Endothelial cell of umbilical vein (primary cell): ENCODE measurements at regions not wholly inside any gene's neighbourhood (a gene's known extent, or its start where the extent isn't known, plus 50 kb on each side); places are given as distances from the start of the nearest gene placed in this dataset.

Source experiments
- BruUV-seq: library from RNA; stranded (reverse); fragments of 400-500 nt; replicated peaks from 2 replicates; lab custom pipeline; 2021; lab: Mats Ljungman, UMichigan
- CTCF ChIA-PET: fragments of 300-600, 350-600 bp; sonication (Branson Sonifier 250); formaldehyde crosslinking; loops from one replicate; lab custom pipeline; 2021; ENCODE audit warnings: antibody characterized with exemption, inconsistent platforms; lab: Charles Lee
- POLR2A ChIA-PET: fragments of 300-600, 350-600 bp; sonication (Branson Sonifier 250); formaldehyde crosslinking; loops from one replicate; lab custom pipeline; 2021; ENCODE audit warnings: antibody characterized with exemption, inconsistent platforms; lab: Charles Lee
- DNase-seq: peaks from one replicate; pipeline ENCODE4 v3.0.0-alpha.2; 2011; ENCODE audit warnings: low read depth, low spot score
- FAIRE-seq: peaks from 2 replicates; lab custom pipeline; 2011; peaks lifted over from hg19 to GRCh38; lab: Jason Lieb, UNC
- H2AFZ ChIP-seq: 2 replicates; pipeline ENCODE4 v1.6.0; 2012; ENCODE audit warnings: low read depth, low read length, control low read depth, inconsistent platforms
- H3K27ac ChIP-seq: 2 replicates; pipeline ENCODE4 v1.5.1; 2011; ENCODE audit warnings: low read depth, mild to moderate bottlenecking, control low read depth, low read length, moderate library complexity; ENCODE audit not compliant: insufficient read depth
- H3K27me3 ChIP-seq, 2 experiments: 2 replicates each; pipeline versions ENCODE4 v1.6.0 to v1.6.1; 2011; ENCODE audit warnings: low read length in 2 of 2, mixed read lengths in 1 of 2; ENCODE audit not compliant: control insufficient read depth in 2 of 2, insufficient read depth in 2 of 2
- H3K36me3 ChIP-seq, 2 experiments: 2 replicates in 1 of 2; 3 replicates in 1 of 2; pipeline ENCODE4 v1.5.1; 2011; ENCODE audit warnings: low read length in 2 of 2, mild to moderate bottlenecking in 1 of 2, moderate library complexity in 1 of 2; ENCODE audit not compliant: control insufficient read depth in 2 of 2, insufficient read depth in 2 of 2; ENCODE audit errors: extremely low read depth in 1 of 2
- H3K4me1 ChIP-seq: 3 replicates; pipeline ENCODE4 v1.5.1; 2011; ENCODE audit warnings: mild to moderate bottlenecking, low read length; ENCODE audit not compliant: control insufficient read depth, insufficient read depth; ENCODE audit errors: extremely low read depth
- H3K4me2 ChIP-seq: 2 replicates; pipeline ENCODE4 v1.6.1; 2011; ENCODE audit warnings: low read length, control low read depth, mixed read lengths; ENCODE audit not compliant: insufficient read depth
- H3K4me3 ChIP-seq, 3 experiments: fragments of 200-600 bp in 1 of 3; sonication (generic), shearing (Covaris generic) in 1 of 3; replicated peaks in 1 of 3; 2 replicates each; pipeline ENCODE4 v1.5.1; 2011 to 2016; ENCODE audit warnings: control low read depth in 3 of 3, low read length in 3 of 3, mild to moderate bottlenecking in 2 of 3, inconsistent platforms in 1 of 3, low read depth in 1 of 3, moderate library complexity in 1 of 3; ENCODE audit not compliant: insufficient read depth in 1 of 3
- H3K79me2 ChIP-seq: 2 replicates; pipeline ENCODE4 v1.6.0; 2012; ENCODE audit warnings: low read length, inconsistent platforms; ENCODE audit not compliant: control insufficient read depth, insufficient read depth
- H3K9ac ChIP-seq: replicated peaks from 2 replicates; pipeline ENCODE3; 2011; ENCODE audit warnings: low read length, control low read depth; ENCODE audit not compliant: insufficient read depth; ENCODE audit errors: extremely low read depth
- H3K9me1 ChIP-seq: replicated peaks from 3 replicates; pipeline ENCODE4 v1.6.0; 2011; ENCODE audit warnings: mild to moderate bottlenecking, low read length; ENCODE audit not compliant: control insufficient read depth, insufficient read depth; ENCODE audit errors: extremely low read depth
- H3K9me3 ChIP-seq: replicated peaks from 2 replicates; pipeline ENCODE4 v1.5.1; 2012; ENCODE audit warnings: low read length, inconsistent platforms; ENCODE audit not compliant: control insufficient read depth, insufficient read depth
- H4K20me1 ChIP-seq: replicated peaks from 2 replicates; pipeline ENCODE3; 2011; ENCODE audit warnings: mild to moderate bottlenecking, low read length; ENCODE audit not compliant: control insufficient read depth, insufficient read depth; ENCODE audit errors: extremely low read depth
- CTCF ChIP-seq, 2 donors: IDR thresholded peaks; 1 replicate in 1 of 2; 2 replicates in 1 of 2; pipeline ENCODE4 v1.5.1; 2011; ENCODE audit warnings: low read length in 2 of 2, mild to moderate bottlenecking in 2 of 2, moderate library complexity in 2 of 2, control low read depth in 1 of 2, inconsistent platforms in 1 of 2, low read depth in 1 of 2; ENCODE audit not compliant: insufficient read depth in 1 of 2; ENCODE audit errors: extremely low read depth in 1 of 2
- EZH2 ChIP-seq: IDR thresholded peaks from 2 replicates; pipeline ENCODE4 v1.6.1; 2012; ENCODE audit warnings: borderline replicate concordance, low read depth, mild to moderate bottlenecking, moderate library complexity, low read length, inconsistent platforms; ENCODE audit not compliant: severe bottlenecking
- FOS ChIP-seq: IDR thresholded peaks from 2 replicates; pipeline ENCODE4 v1.6.1; 2011; ENCODE audit warnings: mild to moderate bottlenecking, low read length, moderate library complexity, borderline replicate concordance; ENCODE audit not compliant: insufficient read depth
- GATA2 ChIP-seq: IDR thresholded peaks from 2 replicates; pipeline ENCODE4 v1.7.0; 2011; ENCODE audit warnings: low read depth, mild to moderate bottlenecking, moderate library complexity, mixed read lengths, low read length; ENCODE audit not compliant: insufficient read length, insufficient read depth
- JUN ChIP-seq: IDR thresholded peaks from 2 replicates; pipeline ENCODE4 v1.6.1; 2011; ENCODE audit warnings: borderline replicate concordance, low read depth; ENCODE audit not compliant: insufficient read length, insufficient read depth
- MAX ChIP-seq: IDR thresholded peaks from 2 replicates; pipeline ENCODE4 v1.6.1; 2011; ENCODE audit not compliant: insufficient read depth, insufficient read length
- MYC ChIP-seq: IDR thresholded peaks from one replicate; pipeline ENCODE4 v1.6.1; 2011; ENCODE audit warnings: mild to moderate bottlenecking, low read depth, low read length
- POLR2A ChIP-seq: IDR thresholded peaks from 2 replicates; pipeline ENCODE4 v1.6.1; 2012; ENCODE audit warnings: low read depth, mild to moderate bottlenecking, control low read depth, low read length
- POLR2AphosphoS5 ChIP-seq: IDR thresholded peaks from 2 replicates; pipeline ENCODE4 v1.6.1; 2012; ENCODE audit warnings: low read depth, mild to moderate bottlenecking, control low read depth, low read length, moderate library complexity; ENCODE audit not compliant: insufficient read depth
- dilution Hi-C: fragments of 300-500 bp; cut with MboI; formaldehyde crosslinking; loops from one replicate; pipeline ENCODE4 v1.15.0; 2019; ENCODE audit warnings: low sequenced_read_pairs; ENCODE audit not compliant: extremely low pct_ligation_motif_present
- intact Hi-C: fragments of 100-400 bp; cut with micrococcal nuclease; formaldehyde crosslinking; loops from one replicate; pipeline ENCODE4 v1.10.0; 2022

GRCh38 chr3:81864272-81864671, 102.8 kb upstream of the GBE1 start:
- POLR2A ChIA-PET: no interaction called here
- no peak overlapping the region for H3K4me2 ChIP-seq
- peak overlapping the region; percentile 6 for H2AFZ ChIP-seq
- H3K27ac ChIP-seq: no peak overlapping the region
- no peaks in the 10 kb centered on the region for H3K27me3 ChIP-seq
- no peak overlapping the region for H3K9ac ChIP-seq
- H3K79me2 ChIP-seq: no peaks in the 10 kb centered on the region
- no peaks in the 10 kb centered on the region for H4K20me1 ChIP-seq
- no peak overlapping the region for H3K4me3 ChIP-seq
- FAIRE-seq (no peak), DNase-seq (no peak)
- dilution Hi-C loops: no loop called here
- no TSS peak for BruUV-seq
- intact Hi-C loops: no loop called here
- H3K9me3 ChIP-seq: no peaks in the 10 kb centered on the region
- H3K9me1 ChIP-seq: no peaks in the 10 kb centered on the region
- no peaks in the 10 kb centered on the region for H3K36me3 ChIP-seq
- TF ChIP-seq POLR2A: no peak
- no peak for TF ChIP-seq GATA2
- no peak for TF ChIP-seq MAX
- TF ChIP-seq EZH2: no peak
- TF ChIP-seq MYC: no peak
- TF ChIP-seq CTCF (IDR thresholded peaks at IDR 0.05; ENCODE audit: extremely low read depth in 1 of 2, insufficient read depth in 1 of 2, low read depth in 1 of 2, low read length in 2 of 2): no peak
- TF ChIP-seq JUN: no peak
- TF ChIP-seq FOS: no peak
- TF ChIP-seq POLR2AphosphoS5: no peak
- H3K4me1 ChIP-seq: peaks cover 4% of the 10 kb centered on the region
- CTCF ChIA-PET: no interaction called here
